NCI-H69 (cell line): ENCODE measurements at regions not wholly inside any gene's neighbourhood (a gene's known extent, or its start where the extent isn't known, plus 50 kb on each side); places are given as distances from the start of the nearest gene placed in this dataset.

Source experiments
- DNase-seq: peaks from one replicate; lab custom pipeline; 2025; lab: John Stamatoyannopoulos, UW

GRCh38 chr10:24120646-24121045 is 88.3 kb upstream of the KIAA1217 start:
- DNase-seq: no peak

GRCh38 chr10:24127516-24127915 is 81.4 kb upstream of the KIAA1217 start:
- no peak for DNase-seq

GRCh38 chr10:24128066-24128730 is 80.7 kb upstream of the KIAA1217 start:
- no peak for DNase-seq

- no peak for DNase-seq
Measured at GRCh38 chr10:24132741-24133140, 76.2 kb upstream of the KIAA1217 start.

- no peak for DNase-seq
Measured at GRCh38 chr10:24133835-24134234, 75.1 kb upstream of the KIAA1217 start.

- DNase-seq: no peak
Measured at GRCh38 chr10:24136070-24136469, 72.9 kb upstream of the KIAA1217 start.

- DNase-seq: no peak
Measured at GRCh38 chr10:24147321-24147720, 61.6 kb upstream of the KIAA1217 start.

- DNase-seq: no peak
Measured at GRCh38 chr10:24149640-24150039, 59.3 kb upstream of the KIAA1217 start.

- DNase-seq: no peak
Measured at GRCh38 chr10:24150853-24151252, 58.1 kb upstream of the KIAA1217 start.

- no peak for DNase-seq
Measured at GRCh38 chr10:24152270-24152669, 56.7 kb upstream of the KIAA1217 start.

GRCh38 chr10:24153031-24153430 is 55.9 kb upstream of the KIAA1217 start:
- DNase-seq: no peak

- DNase-seq: no peak
Measured at GRCh38 chr10:24153537-24153936, 55.4 kb upstream of the KIAA1217 start.

GRCh38 chr10:24156686-24157085 is 52.3 kb upstream of the KIAA1217 start:
- DNase-seq: no peak

GRCh38 chr10:24157567-24157966 is 51.4 kb upstream of the KIAA1217 start:
- no peak for DNase-seq
